PC-9 (cell line): ENCODE measurements at regions not wholly inside any gene's neighbourhood (a gene's known extent, or its start where the extent isn't known, plus 50 kb on each side); places are given as distances from the start of the nearest gene placed in this dataset.

ENCODE experiments used
- BruUV-seq: library from RNA; stranded (reverse); fragments of 400-500 nt; replicated peaks from 2 replicates; lab custom pipeline; 2021; lab: Mats Ljungman, UMichigan
- CTCF ChIA-PET: fragments of 300-600 bp; sonication (Branson Sonifier 250); formaldehyde crosslinking; loops from one replicate; lab custom pipeline; 2022; ENCODE audit warnings: antibody characterized with exemption; lab: Charles Lee
- POLR2A ChIA-PET: fragments of 300-600 bp; sonication (Branson Sonifier 250); formaldehyde crosslinking; loops from one replicate; lab custom pipeline; 2022; ENCODE audit warnings: antibody characterized with exemption; ENCODE audit not compliant: unreplicated experiment; lab: Charles Lee
- DNase-seq, 2 experiments: peaks; one replicate each; pipeline versions ENCODE4 v3.0.0 to v3.0.0-alpha.2; 2015 to 2022; ENCODE audit warnings: mixed read lengths in 1 of 2
- H2AFZ ChIP-seq: fragments of 200-600 bp; sonication (generic); 2 replicates; pipeline ENCODE4 v1.8.1; 2017; ENCODE audit warnings: antibody characterized with exemption
- H3F3A ChIP-seq: fragments of 200-600 bp; sonication (generic); 2 replicates; pipeline ENCODE4 v1.8.1; 2017; ENCODE audit warnings: antibody characterized with exemption, mild to moderate bottlenecking, low read depth; ENCODE audit not compliant: insufficient read depth
- H3K27ac ChIP-seq: fragments of 200-600 bp; sonication (generic); 2 replicates; pipeline ENCODE4 v1.6.1; 2016; ENCODE audit warnings: mixed run types
- H3K27me3 ChIP-seq: fragments of 200-600 bp; sonication (generic); 2 replicates; pipeline ENCODE4 v1.6.1; 2016; ENCODE audit warnings: low read depth, mixed run types; ENCODE audit not compliant: insufficient read depth
- H3K36me3 ChIP-seq: fragments of 200-600 bp; sonication (generic); 2 replicates; pipeline ENCODE4 v1.6.1; 2016; ENCODE audit warnings: low read depth, mixed run types
- H3K4me1 ChIP-seq: fragments of 200-600 bp; sonication (generic); replicated peaks from 2 replicates; pipeline ENCODE4 v1.6.1; 2016; ENCODE audit warnings: mixed run types; ENCODE audit not compliant: insufficient read depth
- H3K4me2 ChIP-seq: fragments of 200-600 bp; sonication (generic); 2 replicates; pipeline ENCODE4 v1.6.1; 2017; ENCODE audit warnings: mixed run types
- H3K4me3 ChIP-seq: fragments of 200-600 bp; sonication (generic); 2 replicates; pipeline ENCODE4 v1.6.1; 2016; ENCODE audit warnings: mixed run types
- H3K79me2 ChIP-seq: fragments of 200-600 bp; sonication (generic); 2 replicates; pipeline ENCODE4 v1.6.1; 2017; ENCODE audit warnings: low read depth, mixed run types
- H3K9me2 ChIP-seq: fragments of 200-600 bp; sonication (generic); 2 replicates; pipeline ENCODE4 v1.8.1; 2017; ENCODE audit warnings: mild to moderate bottlenecking; ENCODE audit not compliant: insufficient read depth
- H3K9me3 ChIP-seq: fragments of 200-600 bp; sonication (generic); 2 replicates; pipeline ENCODE4 v1.8.1; 2016; ENCODE audit warnings: low read depth; ENCODE audit not compliant: insufficient read depth
- H4K20me1 ChIP-seq: fragments of 200-600 bp; sonication (generic); 2 replicates; pipeline ENCODE4 v1.8.1; 2017; ENCODE audit not compliant: insufficient read depth
- EZH2 ChIP-seq: fragments of 200-600 bp; sonication (generic); IDR thresholded peaks from 2 replicates; pipeline ENCODE4 v1.8.0; 2017; ENCODE audit warnings: antibody characterized with exemption, low read depth
- intact Hi-C: fragments of 100-400 bp; cut with micrococcal nuclease; formaldehyde crosslinking; loops from one replicate; pipeline ENCODE4 v1.10.0; 2022; ENCODE audit not compliant: unreplicated experiment
- TF ChIP-seq, protein P1 (sequence below): fragments of 200-600 bp; sonication (generic); conservative IDR thresholded peaks from 2 replicates; pipeline ENCODE4 v1.6.1; 2017; ENCODE audit warnings: mixed run types, antibody characterized with exemption, mild to moderate bottlenecking, moderate library complexity

DNA sequence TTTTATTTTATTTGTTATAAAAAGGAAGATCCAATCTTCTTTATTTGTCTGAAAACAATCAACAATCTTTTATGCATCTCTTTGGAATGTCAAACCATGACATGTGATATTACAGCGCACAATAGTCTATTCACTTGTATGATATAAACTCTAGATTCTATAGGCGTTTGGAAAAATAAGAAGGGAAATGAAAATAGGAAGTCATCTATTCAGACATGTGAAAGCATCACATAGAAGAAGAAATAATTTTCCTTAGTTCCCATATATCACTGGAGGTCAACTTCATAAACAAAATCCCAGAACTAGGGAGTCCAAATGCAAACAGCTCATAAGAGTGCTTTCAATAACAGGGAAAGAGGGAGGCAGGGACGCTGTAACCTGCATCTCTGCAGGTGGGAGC lies 139.5 kb upstream of the RASGEF1B start:
- no peak for DNase-seq
- H3K4me1 ChIP-seq, result no peaks in the 10 kb centered on the region
- no peaks in the 10 kb centered on the region for H3K9me3 ChIP-seq
- no peak for TF ChIP-seq EZH2
- TF ChIP-seq, protein P1, sequence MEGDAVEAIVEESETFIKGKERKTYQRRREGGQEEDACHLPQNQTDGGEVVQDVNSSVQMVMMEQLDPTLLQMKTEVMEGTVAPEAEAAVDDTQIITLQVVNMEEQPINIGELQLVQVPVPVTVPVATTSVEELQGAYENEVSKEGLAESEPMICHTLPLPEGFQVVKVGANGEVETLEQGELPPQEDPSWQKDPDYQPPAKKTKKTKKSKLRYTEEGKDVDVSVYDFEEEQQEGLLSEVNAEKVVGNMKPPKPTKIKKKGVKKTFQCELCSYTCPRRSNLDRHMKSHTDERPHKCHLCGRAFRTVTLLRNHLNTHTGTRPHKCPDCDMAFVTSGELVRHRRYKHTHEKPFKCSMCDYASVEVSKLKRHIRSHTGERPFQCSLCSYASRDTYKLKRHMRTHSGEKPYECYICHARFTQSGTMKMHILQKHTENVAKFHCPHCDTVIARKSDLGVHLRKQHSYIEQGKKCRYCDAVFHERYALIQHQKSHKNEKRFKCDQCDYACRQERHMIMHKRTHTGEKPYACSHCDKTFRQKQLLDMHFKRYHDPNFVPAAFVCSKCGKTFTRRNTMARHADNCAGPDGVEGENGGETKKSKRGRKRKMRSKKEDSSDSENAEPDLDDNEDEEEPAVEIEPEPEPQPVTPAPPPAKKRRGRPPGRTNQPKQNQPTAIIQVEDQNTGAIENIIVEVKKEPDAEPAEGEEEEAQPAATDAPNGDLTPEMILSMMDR, result no peak
- no peak overlapping the region for H2AFZ ChIP-seq
- intact Hi-C loops, result no loop called here
- no peaks in the 10 kb centered on the region for H3K36me3 ChIP-seq
- no peak overlapping the region for H3K27ac ChIP-seq
- H3F3A ChIP-seq, result no peaks in the 10 kb centered on the region
- no peak overlapping the region for H3K4me2 ChIP-seq
- no peaks in the 10 kb centered on the region for H4K20me1 ChIP-seq
- no peaks in the 10 kb centered on the region for H3K79me2 ChIP-seq
- no peaks in the 10 kb centered on the region for H3K9me2 ChIP-seq
- ChIA-PET CTCF (no interaction called here), POLR2A (no interaction called here)
- no TSS peak for BruUV-seq
- no peaks in the 10 kb centered on the region for H3K27me3 ChIP-seq
- H3K4me3 ChIP-seq, result no peak overlapping the region

- Histone ChIP-seq H3K79me2 (no peaks in the 10 kb centered on the region), H4K20me1 (no peaks in the 10 kb centered on the region), H3K4me3 (no peak overlapping the region), H3K27me3 (no peaks in the 10 kb centered on the region), H3K36me3 (no peaks in the 10 kb centered on the region), H3K9me3 (no peaks in the 10 kb centered on the region), H3K4me2 (no peak overlapping the region), H3K9me2 (no peaks in the 10 kb centered on the region), H3K27ac (no peak overlapping the region), H3K4me1 (no peaks in the 10 kb centered on the region), H2AFZ (no peak overlapping the region), H3F3A (no peaks in the 10 kb centered on the region)
- BruUV-seq, result no TSS peak
- no peak for DNase-seq
- TF ChIP-seq, protein P1, result no peak
- no peak for TF ChIP-seq EZH2
- POLR2A ChIA-PET, result no interaction called here
- CTCF ChIA-PET, result no interaction called here
- intact Hi-C loops, result no loop called here
Measured at GRCh38 chr4:81609844-81610243, 138.1 kb upstream of the RASGEF1B start.

DNA sequence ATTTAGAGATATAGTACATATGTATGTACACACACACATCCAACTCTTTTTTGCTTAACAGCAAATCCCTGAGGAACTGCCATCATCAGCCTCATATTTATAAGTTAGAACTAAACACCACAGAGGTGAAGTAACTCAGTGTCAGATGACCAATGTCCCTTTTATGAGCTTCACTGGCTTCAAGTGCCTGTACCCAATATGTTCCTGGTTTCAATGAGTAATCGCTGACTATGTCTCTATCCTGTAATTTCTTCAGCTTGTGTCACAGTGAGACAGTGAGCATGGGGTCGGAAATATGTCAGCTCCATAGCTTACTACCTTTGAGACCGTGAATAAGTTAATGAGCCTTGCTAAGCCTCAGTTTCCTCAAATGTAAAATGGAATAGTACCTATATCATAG lies 136.2 kb upstream of the RASGEF1B start:
- no peak overlapping the region for H3K4me2 ChIP-seq
- no peaks in the 10 kb centered on the region for H3K79me2 ChIP-seq
- H2AFZ ChIP-seq, result no peak overlapping the region
- H3K27me3 ChIP-seq, result no peaks in the 10 kb centered on the region
- BruUV-seq, result no TSS peak
- no peaks in the 10 kb centered on the region for H3K36me3 ChIP-seq
- no peak for DNase-seq
- no peaks in the 10 kb centered on the region for H3K9me2 ChIP-seq
- intact Hi-C loops, result no loop called here
- no peaks in the 10 kb centered on the region for H3F3A ChIP-seq
- H3K4me1 ChIP-seq, result no peaks in the 10 kb centered on the region
- CTCF ChIA-PET, result no interaction called here
- no peak for TF ChIP-seq EZH2
- TF ChIP-seq, protein P1, result no peak
- POLR2A ChIA-PET, result interaction anchor here (0.6 kb wide), 1 partner anchor 864 kb away, joined by 3 read pairs; no protein-coding TSS in a partner anchor
- no peaks in the 10 kb centered on the region for H4K20me1 ChIP-seq
- no peak overlapping the region for H3K4me3 ChIP-seq
- H3K27ac ChIP-seq, result no peak overlapping the region
- no peaks in the 10 kb centered on the region for H3K9me3 ChIP-seq
